Liver (tissue), 8 donors: ENCODE measurements at regions not wholly inside any gene's neighbourhood (a gene's known extent, or its start where the extent isn't known, plus 50 kb on each side); places are given as distances from the start of the nearest gene placed in this dataset.

ENCODE experiments used
- DNase-seq: peaks from one replicate; pipeline ENCODE4 v3.0.0-alpha.2; 2017; ENCODE audit warnings: low spot score
- H3K27ac ChIP-seq, 2 donors: one replicate each; pipeline ENCODE4 v1.7.0; 2013; ENCODE audit warnings: inconsistent platforms in 2 of 2, low read length in 2 of 2, control low read depth in 1 of 2, low read depth in 1 of 2, mild to moderate bottlenecking in 1 of 2
- H3K27me3 ChIP-seq, 4 donors: one replicate each; pipeline versions ENCODE4 v1.6.1 to v1.7.0; 2013; ENCODE audit warnings: low read length in 3 of 4, inconsistent platforms in 1 of 4, mild to moderate bottlenecking in 1 of 4, moderate library complexity in 1 of 4; ENCODE audit not compliant: control insufficient read depth in 4 of 4, insufficient read depth in 4 of 4
- H3K36me3 ChIP-seq, 4 donors: one replicate each; pipeline versions ENCODE4 v1.6.1 to v1.7.0; 2013; ENCODE audit warnings: low read length in 3 of 4, mild to moderate bottlenecking in 3 of 4, low read depth in 1 of 4, moderate library complexity in 1 of 4; ENCODE audit not compliant: control insufficient read depth in 4 of 4, insufficient read depth in 3 of 4
- H3K4me1 ChIP-seq, 4 donors: one replicate each; pipeline versions ENCODE4 v1.6.1 to v1.7.0; 2013; ENCODE audit warnings: low read length in 3 of 4, mild to moderate bottlenecking in 3 of 4, moderate library complexity in 1 of 4; ENCODE audit not compliant: control insufficient read depth in 4 of 4, insufficient read depth in 4 of 4
- H3K4me3 ChIP-seq, 3 donors: one replicate each; pipeline versions ENCODE4 v1.6.1 to v1.7.0; 2013; ENCODE audit warnings: low read length in 3 of 3, control low read depth in 1 of 3, low read depth in 1 of 3, mild to moderate bottlenecking in 1 of 3
- H3K9ac ChIP-seq, 2 donors: one replicate each; pipeline ENCODE4 v1.7.0; 2013; ENCODE audit warnings: low read length in 2 of 2, mild to moderate bottlenecking in 2 of 2, moderate library complexity in 2 of 2, control low read depth in 1 of 2, low read depth in 1 of 2
- H3K9me3 ChIP-seq, 4 donors: one replicate each; pipeline versions ENCODE4 v1.6.1 to v1.7.0; 2013; ENCODE audit warnings: low read length in 3 of 4; ENCODE audit not compliant: control insufficient read depth in 4 of 4
- EGR1 ChIP-seq, 2 donors: IDR thresholded peaks; 2 replicates each; pipeline ENCODE4 v1.6.1; 2016 to 2018; ENCODE audit warnings: antibody characterized with exemption in 2 of 2, low read depth in 2 of 2
- FOXA2 ChIP-seq: IDR thresholded peaks from 2 replicates; pipeline ENCODE4 v1.6.1; 2016; ENCODE audit warnings: antibody characterized with exemption
- GABPA ChIP-seq, 2 donors: IDR thresholded peaks in 1 of 2; conservative IDR thresholded peaks in 1 of 2; 2 replicates each; pipeline ENCODE4 v1.6.1; 2016; ENCODE audit warnings: antibody characterized with exemption in 2 of 2, mild to moderate bottlenecking in 1 of 2, moderate library complexity in 1 of 2
- HNF4A ChIP-seq, 2 donors: conservative IDR thresholded peaks; 2 replicates each; pipeline ENCODE4 v1.6.1; 2016; ENCODE audit warnings: antibody characterized with exemption in 2 of 2, mild to moderate bottlenecking in 2 of 2
- HNF4G ChIP-seq: IDR thresholded peaks from 2 replicates; pipeline ENCODE4 v1.6.1; 2016; ENCODE audit warnings: antibody characterized with exemption
- JUND ChIP-seq, 2 donors: IDR thresholded peaks; 2 replicates each; pipeline ENCODE4 v1.6.1; 2016; ENCODE audit warnings: antibody characterized with exemption in 2 of 2
- NR2F2 ChIP-seq: IDR thresholded peaks from 2 replicates; pipeline ENCODE4 v1.6.1; 2016; ENCODE audit warnings: antibody characterized with exemption
- RAD21 ChIP-seq, 2 donors: IDR thresholded peaks; 2 replicates each; pipeline ENCODE4 v1.6.1; 2016; ENCODE audit warnings: antibody characterized with exemption in 2 of 2, mild to moderate bottlenecking in 2 of 2
- RXRA ChIP-seq, 2 donors: IDR thresholded peaks; 2 replicates each; pipeline ENCODE4 v1.6.1; 2017 to 2018; ENCODE audit warnings: antibody characterized with exemption in 2 of 2, mild to moderate bottlenecking in 1 of 2
- SP1 ChIP-seq: IDR thresholded peaks from 2 replicates; pipeline ENCODE4 v1.6.1; 2018; ENCODE audit warnings: antibody characterized with exemption, mild to moderate bottlenecking
- TAF1 ChIP-seq: conservative IDR thresholded peaks from 2 replicates; pipeline ENCODE4 v1.6.1; 2016; ENCODE audit warnings: antibody characterized with exemption, mild to moderate bottlenecking
- YY1 ChIP-seq: IDR thresholded peaks from 2 replicates; pipeline ENCODE4 v1.6.1; 2016; ENCODE audit warnings: antibody characterized with exemption, mild to moderate bottlenecking
- WGBS: extraction: QIAGEN DNeasy Blood & Tissue Kit; methylation state at CpG from one replicate; pipeline ENCODE4 v1.1.7; 2013; 5-methylcytosine and 5-hydroxymethylcytosine counted together
- TF ChIP-seq, protein P1 (sequence below): IDR thresholded peaks from 2 replicates; pipeline ENCODE4 v1.6.1; 2016; ENCODE audit warnings: antibody characterized with exemption
- TF ChIP-seq, protein P2 (sequence below): fragments of 150-350 bp; IDR thresholded peaks from 2 replicates; pipeline ENCODE4 v1.5.1; 2017; ENCODE audit warnings: improper control_type of control experiment, low read depth, low read length; ENCODE audit not compliant: missing input control
- TF ChIP-seq, protein P3 (sequence below): IDR thresholded peaks from 2 replicates; pipeline ENCODE4 v1.6.1; 2016; ENCODE audit warnings: antibody characterized with exemption
- TF ChIP-seq, protein P4 (sequence below): IDR thresholded peaks from 2 replicates; pipeline ENCODE4 v1.6.1; 2016; ENCODE audit warnings: antibody characterized with exemption, mild to moderate bottlenecking
- donor health status: healthy.
- donor health status: healthy.
- donor health status: healthy.
- donor health status: healthy.
- donor health status: healthy.

DNA sequence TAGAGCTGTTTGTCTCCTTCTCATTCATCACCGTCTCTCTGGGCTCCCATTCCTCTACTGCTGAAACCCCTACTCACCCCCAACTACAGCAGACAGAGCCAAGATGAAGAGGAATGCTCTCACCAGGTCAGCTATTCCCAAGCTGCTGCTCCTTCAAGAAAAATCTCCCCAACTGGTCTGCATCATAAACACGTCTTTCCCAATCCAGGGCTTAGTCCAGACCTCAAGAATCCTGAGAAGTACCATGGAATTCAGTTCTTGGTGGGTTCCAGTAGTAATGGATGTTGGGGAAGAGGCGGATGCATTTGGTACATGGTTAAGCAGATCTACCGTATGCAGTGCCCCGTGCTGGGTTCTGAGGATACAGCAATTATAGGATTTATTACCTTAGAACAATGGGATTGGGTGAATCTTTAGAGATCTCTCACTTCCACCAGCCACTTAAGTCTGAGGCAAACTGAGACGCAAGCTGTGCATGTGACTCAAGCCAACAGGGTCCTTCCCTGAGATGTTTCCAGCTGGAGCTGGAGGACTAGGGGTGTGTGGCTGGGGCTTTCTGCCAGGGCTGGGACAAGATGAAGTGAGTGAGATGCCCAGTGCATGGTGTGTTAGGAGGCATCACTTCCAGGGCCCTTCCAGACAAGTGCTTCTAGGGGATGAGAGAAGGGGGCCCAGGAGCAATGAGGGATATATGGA, 232.7 kb upstream of the CDH5 start:
- Histone ChIP-seq H3K36me3 (no peaks in the 10 kb centered on the region), H3K27ac (no peak overlapping the region), H3K27me3 (no peaks in the 10 kb centered on the region), H3K9ac (no peak overlapping the region), H3K9me3 (no peaks in the 10 kb centered on the region), H3K4me3 (no peak overlapping the region), H3K4me1 (no peaks in the 10 kb centered on the region)
- WGBS = 80% methylated on average over 6 of the region's 6 CpGs
- TF ChIP-seq, protein P1, sequence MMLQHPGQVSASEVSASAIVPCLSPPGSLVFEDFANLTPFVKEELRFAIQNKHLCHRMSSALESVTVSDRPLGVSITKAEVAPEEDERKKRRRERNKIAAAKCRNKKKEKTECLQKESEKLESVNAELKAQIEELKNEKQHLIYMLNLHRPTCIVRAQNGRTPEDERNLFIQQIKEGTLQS = no peak
- no peak for TF ChIP-seq TAF1
- TF ChIP-seq SP1 = no peak
- TF ChIP-seq NR2F2 = no peak
- TF ChIP-seq GABPA (IDR thresholded peaks at IDR 0.05 in 1 of 2, conservative IDR thresholded peaks at IDR 0.05 in 1 of 2) = no peak
- TF ChIP-seq, protein P2, sequence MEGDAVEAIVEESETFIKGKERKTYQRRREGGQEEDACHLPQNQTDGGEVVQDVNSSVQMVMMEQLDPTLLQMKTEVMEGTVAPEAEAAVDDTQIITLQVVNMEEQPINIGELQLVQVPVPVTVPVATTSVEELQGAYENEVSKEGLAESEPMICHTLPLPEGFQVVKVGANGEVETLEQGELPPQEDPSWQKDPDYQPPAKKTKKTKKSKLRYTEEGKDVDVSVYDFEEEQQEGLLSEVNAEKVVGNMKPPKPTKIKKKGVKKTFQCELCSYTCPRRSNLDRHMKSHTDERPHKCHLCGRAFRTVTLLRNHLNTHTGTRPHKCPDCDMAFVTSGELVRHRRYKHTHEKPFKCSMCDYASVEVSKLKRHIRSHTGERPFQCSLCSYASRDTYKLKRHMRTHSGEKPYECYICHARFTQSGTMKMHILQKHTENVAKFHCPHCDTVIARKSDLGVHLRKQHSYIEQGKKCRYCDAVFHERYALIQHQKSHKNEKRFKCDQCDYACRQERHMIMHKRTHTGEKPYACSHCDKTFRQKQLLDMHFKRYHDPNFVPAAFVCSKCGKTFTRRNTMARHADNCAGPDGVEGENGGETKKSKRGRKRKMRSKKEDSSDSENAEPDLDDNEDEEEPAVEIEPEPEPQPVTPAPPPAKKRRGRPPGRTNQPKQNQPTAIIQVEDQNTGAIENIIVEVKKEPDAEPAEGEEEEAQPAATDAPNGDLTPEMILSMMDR = no peak
- no peak for TF ChIP-seq HNF4A (conservative IDR thresholded peaks at IDR 0.05)
- no peak for TF ChIP-seq YY1
- TF ChIP-seq, protein P3, sequence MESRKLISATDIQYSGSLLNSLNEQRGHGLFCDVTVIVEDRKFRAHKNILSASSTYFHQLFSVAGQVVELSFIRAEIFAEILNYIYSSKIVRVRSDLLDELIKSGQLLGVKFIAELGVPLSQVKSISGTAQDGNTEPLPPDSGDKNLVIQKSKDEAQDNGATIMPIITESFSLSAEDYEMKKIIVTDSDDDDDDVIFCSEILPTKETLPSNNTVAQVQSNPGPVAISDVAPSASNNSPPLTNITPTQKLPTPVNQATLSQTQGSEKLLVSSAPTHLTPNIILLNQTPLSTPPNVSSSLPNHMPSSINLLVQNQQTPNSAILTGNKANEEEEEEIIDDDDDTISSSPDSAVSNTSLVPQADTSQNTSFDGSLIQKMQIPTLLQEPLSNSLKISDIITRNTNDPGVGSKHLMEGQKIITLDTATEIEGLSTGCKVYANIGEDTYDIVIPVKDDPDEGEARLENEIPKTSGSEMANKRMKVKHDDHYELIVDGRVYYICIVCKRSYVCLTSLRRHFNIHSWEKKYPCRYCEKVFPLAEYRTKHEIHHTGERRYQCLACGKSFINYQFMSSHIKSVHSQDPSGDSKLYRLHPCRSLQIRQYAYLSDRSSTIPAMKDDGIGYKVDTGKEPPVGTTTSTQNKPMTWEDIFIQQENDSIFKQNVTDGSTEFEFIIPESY = no peak
- no peak for TF ChIP-seq FOXA2
- TF ChIP-seq JUND (IDR thresholded peaks at IDR 0.05) = no peak
- TF ChIP-seq RAD21 (IDR thresholded peaks at IDR 0.05) = no peak
- TF ChIP-seq, protein P4, sequence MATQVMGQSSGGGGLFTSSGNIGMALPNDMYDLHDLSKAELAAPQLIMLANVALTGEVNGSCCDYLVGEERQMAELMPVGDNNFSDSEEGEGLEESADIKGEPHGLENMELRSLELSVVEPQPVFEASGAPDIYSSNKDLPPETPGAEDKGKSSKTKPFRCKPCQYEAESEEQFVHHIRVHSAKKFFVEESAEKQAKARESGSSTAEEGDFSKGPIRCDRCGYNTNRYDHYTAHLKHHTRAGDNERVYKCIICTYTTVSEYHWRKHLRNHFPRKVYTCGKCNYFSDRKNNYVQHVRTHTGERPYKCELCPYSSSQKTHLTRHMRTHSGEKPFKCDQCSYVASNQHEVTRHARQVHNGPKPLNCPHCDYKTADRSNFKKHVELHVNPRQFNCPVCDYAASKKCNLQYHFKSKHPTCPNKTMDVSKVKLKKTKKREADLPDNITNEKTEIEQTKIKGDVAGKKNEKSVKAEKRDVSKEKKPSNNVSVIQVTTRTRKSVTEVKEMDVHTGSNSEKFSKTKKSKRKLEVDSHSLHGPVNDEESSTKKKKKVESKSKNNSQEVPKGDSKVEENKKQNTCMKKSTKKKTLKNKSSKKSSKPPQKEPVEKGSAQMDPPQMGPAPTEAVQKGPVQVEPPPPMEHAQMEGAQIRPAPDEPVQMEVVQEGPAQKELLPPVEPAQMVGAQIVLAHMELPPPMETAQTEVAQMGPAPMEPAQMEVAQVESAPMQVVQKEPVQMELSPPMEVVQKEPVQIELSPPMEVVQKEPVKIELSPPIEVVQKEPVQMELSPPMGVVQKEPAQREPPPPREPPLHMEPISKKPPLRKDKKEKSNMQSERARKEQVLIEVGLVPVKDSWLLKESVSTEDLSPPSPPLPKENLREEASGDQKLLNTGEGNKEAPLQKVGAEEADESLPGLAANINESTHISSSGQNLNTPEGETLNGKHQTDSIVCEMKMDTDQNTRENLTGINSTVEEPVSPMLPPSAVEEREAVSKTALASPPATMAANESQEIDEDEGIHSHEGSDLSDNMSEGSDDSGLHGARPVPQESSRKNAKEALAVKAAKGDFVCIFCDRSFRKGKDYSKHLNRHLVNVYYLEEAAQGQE = no peak
- DNase-seq = no peak

DNA sequence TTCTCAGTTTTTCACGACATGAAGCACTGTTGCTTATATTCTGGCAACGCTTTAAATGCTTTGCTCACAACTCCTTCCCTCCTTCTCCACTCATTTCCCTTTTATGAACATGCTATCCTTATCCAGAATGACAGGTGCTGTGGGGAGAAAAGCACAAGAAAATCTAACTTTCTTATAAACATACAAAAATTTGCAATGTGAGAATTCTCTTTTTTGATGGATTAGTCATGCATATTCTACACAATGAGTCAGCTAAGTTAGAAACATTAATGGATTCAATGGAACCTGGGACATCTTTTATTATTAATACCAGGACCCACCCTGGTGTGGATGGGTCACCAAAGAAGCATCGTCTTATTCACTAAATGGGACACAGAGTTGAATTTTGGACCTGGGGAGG, 234.6 kb upstream of the CDH5 start:
- no peak overlapping the region for H3K27ac ChIP-seq
- TF ChIP-seq NR2F2 (no peak), HNF4G (no peak), JUND (IDR thresholded peaks at IDR 0.05) (no peak), FOXA2 (no peak), RAD21 (IDR thresholded peaks at IDR 0.05) (no peak), EGR1 (IDR thresholded peaks at IDR 0.05; ENCODE audit: low read depth in 2 of 2) (no peak), RXRA (IDR thresholded peaks at IDR 0.05) (no peak), GABPA (IDR thresholded peaks at IDR 0.05 in 1 of 2, conservative IDR thresholded peaks at IDR 0.05 in 1 of 2) (no peak), SP1 (no peak)
- TF ChIP-seq, protein P3 = no peak
- TF ChIP-seq, protein P1 = no peak
- no peaks in the 10 kb centered on the region for H3K9me3 ChIP-seq
- no peak overlapping the region for H3K4me3 ChIP-seq
- H3K36me3 ChIP-seq = no peaks in the 10 kb centered on the region
- H3K27me3 ChIP-seq = peaks cover 0 to 2% (median under 1%) of the 10 kb centered on the region in 4 donors
- 62% methylated on average over 3 of the region's 3 CpGs for WGBS
- no peak for DNase-seq
- no peaks in the 10 kb centered on the region for H3K4me1 ChIP-seq
- H3K9ac ChIP-seq = no peak overlapping the region
